PC-9 (cell line): ENCODE measurements at regions not wholly inside any gene's neighbourhood (a gene's known extent, or its start where the extent isn't known, plus 50 kb on each side); places are given as distances from the start of the nearest gene placed in this dataset.

ENCODE experiments used
- CTCF ChIP-seq: fragments of 200-600 bp; sonication (generic); conservative IDR thresholded peaks from 2 replicates; pipeline ENCODE4 v1.6.1; 2017; ENCODE audit warnings: mixed run types, antibody characterized with exemption, mild to moderate bottlenecking, moderate library complexity
- EZH2 ChIP-seq: fragments of 200-600 bp; sonication (generic); IDR thresholded peaks from 2 replicates; pipeline ENCODE4 v1.8.0; 2017; ENCODE audit warnings: antibody characterized with exemption, low read depth

GRCh38 chr4:165684177-165684805, 188.7 kb upstream of the TLL1 start:
- no peak for TF ChIP-seq CTCF
- no peak for TF ChIP-seq EZH2
